Hematopoietic multipotent progenitor cell treated with erythropoietin and hydrocortisone succinate and interleukin-3 and kit ligand, for 6 days (in vitro differentiated cells): ENCODE measurements at regions not wholly inside any gene's neighbourhood (a gene's known extent, or its start where the extent isn't known, plus 50 kb on each side); places are given as distances from the start of the nearest gene placed in this dataset.
"Not testable (repeated sequence)": the region's sequence is repeated elsewhere in the genome, so short reads cannot be mapped to it uniquely, and the experiment has no call there.

Source experiments
- DNase-seq: peaks from one replicate; pipeline ENCODE4 v3.0.0-alpha.2; 2015

GRCh38 chr7:65251851-65252620 is 121.6 kb upstream of the ZNF92 start:
- peak; percentile 52 for DNase-seq

GRCh38 chr7:65250697-65251395 is 122.8 kb upstream of the ZNF92 start:
- no peak for DNase-seq

GRCh38 chr7:65250216-65250615 is 123.4 kb upstream of the ZNF92 start:
- DNase-seq = no peak

- DNase-seq = no peak
Measured at GRCh38 chr7:65247491-65247890, 126.2 kb upstream of the ZNF92 start.

GRCh38 chr7:65239707-65240352 is 133.8 kb upstream of the ZNF92 start:
- DNase-seq = peak; percentile 9

- no peak for DNase-seq
Measured at GRCh38 chr7:65239324-65239706, 134.3 kb upstream of the ZNF92 start.

GRCh38 chr7:65238785-65239184 is 134.9 kb upstream of the ZNF92 start:
- DNase-seq = no peak

GRCh38 chr7:65235586-65235985 is 138.1 kb upstream of the ZNF92 start:
- no peak for DNase-seq

GRCh38 chr7:65233409-65234034 is 140.1 kb upstream of the ZNF92 start:
- no peak for DNase-seq

GRCh38 chr7:65230231-65230630 is 143.4 kb upstream of the ZNF92 start:
- DNase-seq = no peak

GRCh38 chr7:65225422-65226006 is 148.1 kb upstream of the ZNF92 start:
- no peak for DNase-seq

- DNase-seq = no peak
Measured at GRCh38 chr7:65222655-65223054, 151.0 kb upstream of the ZNF92 start.

- DNase-seq = no peak
Measured at GRCh38 chr7:65221683-65222082, 152.0 kb upstream of the ZNF92 start.

- no peak for DNase-seq
Measured at GRCh38 chr7:65219623-65220022, 154.0 kb upstream of the ZNF92 start.

- peak; percentile 76 for DNase-seq
Measured at GRCh38 chr7:65216469-65216868, 157.2 kb upstream of the ZNF92 start.

GRCh38 chr7:65213260-65213659 is 160.4 kb upstream of the ZNF92 start:
- not testable (repeated sequence) for DNase-seq

GRCh38 chr7:65199221-65199620 is 174.4 kb upstream of the ZNF92 start:
- not testable (repeated sequence) for DNase-seq

- not testable (repeated sequence) for DNase-seq
Measured at GRCh38 chr7:65193334-65194058, 180.2 kb upstream of the ZNF92 start.

- not testable (repeated sequence) for DNase-seq
Measured at GRCh38 chr7:65177041-65177440, 170.6 kb upstream of the ERV3-1 start.

- not testable (repeated sequence) for DNase-seq
Measured at GRCh38 chr7:65150105-65150504, 143.6 kb upstream of the ERV3-1 start.

GRCh38 chr7:65146118-65146914 is 139.8 kb upstream of the ERV3-1 start:
- DNase-seq = not testable (repeated sequence)
